ENCODE measurements at regions not wholly inside any gene's neighbourhood (a gene's known extent, or its start where the extent isn't known, plus 50 kb on each side); places are given as distances from the start of the nearest gene placed in this dataset.

GRCh38 chr5:107199756-107200155, 471.0 kb downstream of the EFNA5 start:
- Histone ChIP-seq H3K4me1 (ENCODE audit: control insufficient read depth in 1 of 2, insufficient read depth in 1 of 2, low read depth in 1 of 2, low read length in 1 of 2) (no peaks in the 10 kb centered on the region), H3K4me3 (ENCODE audit: low read depth in 1 of 2, low read length in 1 of 2) (no peak overlapping the region), H3K27ac (no peak overlapping the region), H3K9me3 (no peaks in the 10 kb centered on the region), H3K27me3 (no peaks in the 10 kb centered on the region), H3K36me3 (no peaks in the 10 kb centered on the region)
- no peak for TF ChIP-seq CTCF (IDR thresholded peaks at IDR 0.05)

GRCh38 chr5:107196500-107197059, 474.2 kb downstream of the EFNA5 start:
- H3K27ac ChIP-seq = no peak overlapping the region
- no peak overlapping the region for H3K4me3 ChIP-seq (ENCODE audit: low read depth in 1 of 2, low read length in 1 of 2)
- TF ChIP-seq CTCF (IDR thresholded peaks at IDR 0.05) = no peak
- no peaks in the 10 kb centered on the region for H3K27me3 ChIP-seq
- H3K36me3 ChIP-seq = no peaks in the 10 kb centered on the region
- no peaks in the 10 kb centered on the region for H3K4me1 ChIP-seq (ENCODE audit: control insufficient read depth in 1 of 2, insufficient read depth in 1 of 2, low read depth in 1 of 2, low read length in 1 of 2)
- no peaks in the 10 kb centered on the region for H3K9me3 ChIP-seq

GRCh38 chr5:107195890-107196395, 474.8 kb downstream of the EFNA5 start:
- H3K27ac ChIP-seq = no peak overlapping the region
- H3K36me3 ChIP-seq = no peaks in the 10 kb centered on the region
- no peak overlapping the region for H3K4me3 ChIP-seq (ENCODE audit: low read depth in 1 of 2, low read length in 1 of 2)
- no peaks in the 10 kb centered on the region for H3K27me3 ChIP-seq
- no peak for TF ChIP-seq CTCF (IDR thresholded peaks at IDR 0.05)
- no peaks in the 10 kb centered on the region for H3K4me1 ChIP-seq (ENCODE audit: control insufficient read depth in 1 of 2, insufficient read depth in 1 of 2, low read depth in 1 of 2, low read length in 1 of 2)
- no peaks in the 10 kb centered on the region for H3K9me3 ChIP-seq

- TF ChIP-seq CTCF (IDR thresholded peaks at IDR 0.05) = no peak
- no peaks in the 10 kb centered on the region for H3K27me3 ChIP-seq
- no peak overlapping the region for H3K27ac ChIP-seq
- H3K4me3 ChIP-seq (ENCODE audit: low read depth in 1 of 2, low read length in 1 of 2) = no peak overlapping the region
- no peaks in the 10 kb centered on the region for H3K9me3 ChIP-seq
- no peaks in the 10 kb centered on the region for H3K36me3 ChIP-seq
- H3K4me1 ChIP-seq (ENCODE audit: control insufficient read depth in 1 of 2, insufficient read depth in 1 of 2, low read depth in 1 of 2, low read length in 1 of 2) = no peaks in the 10 kb centered on the region
These were observed 485.9 kb downstream of the EFNA5 start for GRCh38 chr5:107184871-107185270.

GRCh38 chr5:107184066-107184465, 486.7 kb downstream of the EFNA5 start:
- no peak overlapping the region for H3K27ac ChIP-seq
- no peaks in the 10 kb centered on the region for H3K4me1 ChIP-seq (ENCODE audit: control insufficient read depth in 1 of 2, insufficient read depth in 1 of 2, low read depth in 1 of 2, low read length in 1 of 2)
- no peak for TF ChIP-seq CTCF (IDR thresholded peaks at IDR 0.05)
- no peaks in the 10 kb centered on the region for H3K9me3 ChIP-seq
- H3K36me3 ChIP-seq = no peaks in the 10 kb centered on the region
- no peak overlapping the region for H3K4me3 ChIP-seq (ENCODE audit: low read depth in 1 of 2, low read length in 1 of 2)
- no peaks in the 10 kb centered on the region for H3K27me3 ChIP-seq

All from neutrophil (primary cell).